Right atrium auricular region (tissue), 2 donors: ENCODE measurements at regions not wholly inside any gene's neighbourhood (a gene's known extent, or its start where the extent isn't known, plus 50 kb on each side); places are given as distances from the start of the nearest gene placed in this dataset.

Experiments
- DNase-seq: peaks from one replicate; pipeline ENCODE4 v3.0.0-alpha.2; 2019; ENCODE audit warnings: low spot score
- H3K27ac ChIP-seq, 2 donors: fragments of 200-600 bp; sonication (generic); 1 replicate in 1 of 2; 2 replicates in 1 of 2; pipeline ENCODE4 v1.5.1; 2016 to 2019
- H3K27me3 ChIP-seq, 2 donors: fragments of 200-600 bp; sonication (generic); one replicate each; pipeline versions ENCODE4 v1.5.1 to v1.6.0; 2017 to 2019
- H3K36me3 ChIP-seq: fragments of 200-600 bp; sonication (generic); one replicate; pipeline ENCODE4 v1.5.1; 2016
- H3K4me1 ChIP-seq, 2 donors: fragments of 200-600 bp; sonication (generic); one replicate each; pipeline versions ENCODE4 v1.5.1 to v1.6.0; 2017 to 2019
- H3K4me3 ChIP-seq, 2 donors: fragments of 200-600 bp; sonication (generic); 1 replicate in 1 of 2; 2 replicates in 1 of 2; pipeline ENCODE4 v1.5.1; 2017 to 2019; ENCODE audit warnings: mild to moderate bottlenecking in 1 of 2, moderate library complexity in 1 of 2
- H3K9me3 ChIP-seq, 2 donors: fragments of 200-600 bp; sonication (generic); one replicate each; pipeline ENCODE4 v1.5.1; 2019
- TF ChIP-seq, protein P1 (sequence below), 2 donors: fragments of 200-600 bp; sonication (generic); IDR thresholded peaks; one replicate each; pipeline ENCODE4 v1.5.1; 2019; ENCODE audit warnings: antibody characterized with exemption in 2 of 2

DNA sequence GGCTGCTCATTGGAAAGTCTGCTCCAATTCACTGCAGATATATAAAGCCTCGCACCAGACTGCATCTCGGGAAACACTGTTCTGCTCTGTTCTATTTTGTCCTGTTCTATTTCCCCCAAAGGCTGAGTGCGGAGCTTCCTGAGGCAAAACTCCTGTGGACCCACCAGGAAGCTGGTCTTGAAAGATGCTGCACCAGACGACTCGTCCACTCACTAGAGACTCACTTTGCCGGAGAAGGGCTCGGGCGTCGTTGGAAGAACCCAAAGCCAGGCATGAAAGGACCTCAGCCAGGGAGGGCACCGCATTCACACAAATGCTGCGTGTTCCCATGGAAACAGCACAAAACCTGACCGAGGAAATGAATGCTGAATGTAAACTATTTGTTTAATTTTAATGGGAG, 331.2 kb upstream of the SFSWAP start:
- TF ChIP-seq, protein P1, sequence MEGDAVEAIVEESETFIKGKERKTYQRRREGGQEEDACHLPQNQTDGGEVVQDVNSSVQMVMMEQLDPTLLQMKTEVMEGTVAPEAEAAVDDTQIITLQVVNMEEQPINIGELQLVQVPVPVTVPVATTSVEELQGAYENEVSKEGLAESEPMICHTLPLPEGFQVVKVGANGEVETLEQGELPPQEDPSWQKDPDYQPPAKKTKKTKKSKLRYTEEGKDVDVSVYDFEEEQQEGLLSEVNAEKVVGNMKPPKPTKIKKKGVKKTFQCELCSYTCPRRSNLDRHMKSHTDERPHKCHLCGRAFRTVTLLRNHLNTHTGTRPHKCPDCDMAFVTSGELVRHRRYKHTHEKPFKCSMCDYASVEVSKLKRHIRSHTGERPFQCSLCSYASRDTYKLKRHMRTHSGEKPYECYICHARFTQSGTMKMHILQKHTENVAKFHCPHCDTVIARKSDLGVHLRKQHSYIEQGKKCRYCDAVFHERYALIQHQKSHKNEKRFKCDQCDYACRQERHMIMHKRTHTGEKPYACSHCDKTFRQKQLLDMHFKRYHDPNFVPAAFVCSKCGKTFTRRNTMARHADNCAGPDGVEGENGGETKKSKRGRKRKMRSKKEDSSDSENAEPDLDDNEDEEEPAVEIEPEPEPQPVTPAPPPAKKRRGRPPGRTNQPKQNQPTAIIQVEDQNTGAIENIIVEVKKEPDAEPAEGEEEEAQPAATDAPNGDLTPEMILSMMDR (IDR thresholded peaks at IDR 0.05), result no peak
- peaks cover 0 to 4% of the 10 kb centered on the region in 2 donors for H3K27me3 ChIP-seq
- H3K36me3 ChIP-seq, result no peaks in the 10 kb centered on the region
- no peaks in the 10 kb centered on the region for H3K9me3 ChIP-seq
- H3K4me1 ChIP-seq, result no peaks in the 10 kb centered on the region
- DNase-seq, result no peak
- no peak overlapping the region for H3K4me3 ChIP-seq
- H3K27ac ChIP-seq, result no peak overlapping the region

DNA sequence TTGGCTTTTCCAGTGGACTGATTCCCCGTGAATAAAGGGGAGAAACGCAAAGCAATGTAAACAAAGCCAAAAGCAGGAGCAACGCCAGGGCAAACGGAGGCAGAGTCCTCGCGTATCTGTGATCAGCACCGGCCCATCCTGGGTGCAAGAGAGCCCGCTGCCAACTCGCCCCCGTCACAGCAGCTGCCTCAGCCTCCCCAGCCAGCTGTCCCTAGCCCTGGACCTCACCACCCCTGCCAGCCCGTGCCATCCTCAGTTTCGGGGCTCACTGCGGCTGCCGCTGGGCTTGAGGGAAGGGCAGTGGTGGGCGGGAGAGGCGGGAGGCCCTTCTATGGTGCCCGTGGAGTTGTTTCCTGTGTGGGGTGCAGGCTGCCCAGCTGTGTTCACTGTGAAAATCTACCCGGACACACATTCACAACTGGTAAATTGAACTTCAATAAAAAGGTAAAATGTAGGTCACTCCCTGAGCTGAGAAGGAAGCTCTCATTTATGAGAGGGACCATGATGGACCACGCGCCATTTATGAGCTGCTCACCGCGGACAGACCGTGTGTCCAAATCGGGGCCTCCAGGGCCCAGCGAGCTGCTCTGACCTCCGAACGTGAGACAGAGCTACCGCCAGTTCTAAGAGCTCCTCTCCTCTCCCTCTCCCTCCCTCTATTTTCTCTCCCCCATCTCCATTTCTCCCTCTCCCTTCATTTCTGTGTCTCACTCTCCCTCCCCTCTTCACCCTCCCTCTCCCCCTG, 330.5 kb upstream of the SFSWAP start:
- peaks cover 0 to 4% of the 10 kb centered on the region in 2 donors for H3K27me3 ChIP-seq
- DNase-seq, result no peak
- H3K27ac ChIP-seq, result no peak overlapping the region
- TF ChIP-seq, protein P1 (IDR thresholded peaks at IDR 0.05), result no peak
- no peaks in the 10 kb centered on the region for H3K36me3 ChIP-seq
- H3K4me3 ChIP-seq, result no peak overlapping the region
- no peaks in the 10 kb centered on the region for H3K9me3 ChIP-seq
- H3K4me1 ChIP-seq, result no peaks in the 10 kb centered on the region

DNA sequence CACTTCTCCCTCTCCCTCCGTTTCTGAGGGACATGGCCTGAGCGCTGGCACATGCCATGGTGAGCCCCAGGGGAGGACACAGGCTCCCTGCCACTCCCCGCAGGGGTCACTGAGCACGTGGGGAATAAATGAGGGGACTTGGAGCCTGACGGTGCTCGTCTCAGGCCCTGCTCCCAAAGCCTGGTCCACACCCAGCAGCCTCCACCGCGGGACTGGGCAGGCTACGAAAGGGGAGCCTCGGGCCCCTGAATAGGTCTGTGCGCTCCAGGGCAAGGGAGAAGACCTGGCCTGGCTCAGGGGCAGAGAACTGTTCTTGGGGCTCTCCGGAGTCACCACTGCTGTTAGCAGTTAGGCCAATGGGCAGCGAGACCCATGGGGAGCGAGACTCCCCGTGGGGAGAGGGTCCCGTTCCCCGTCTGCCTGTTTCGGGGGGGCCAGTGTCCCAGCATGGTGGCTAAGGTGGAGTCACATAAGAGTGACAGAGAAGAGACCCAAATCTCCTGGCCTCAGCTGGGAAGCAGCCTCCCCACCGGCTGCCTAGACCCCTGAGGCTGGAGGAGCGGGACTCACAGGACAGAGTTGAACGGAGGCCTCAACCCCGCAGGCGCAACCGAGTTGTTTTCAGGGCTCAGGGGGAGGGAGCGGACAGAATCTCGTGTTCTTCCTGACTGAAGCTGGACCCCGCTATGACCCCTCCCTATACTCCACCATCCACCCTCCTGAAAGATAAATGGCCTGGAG, 329.8 kb upstream of the SFSWAP start:
- no peaks in the 10 kb centered on the region for H3K4me1 ChIP-seq
- peaks cover 0 to 4% of the 10 kb centered on the region in 2 donors for H3K27me3 ChIP-seq
- H3K4me3 ChIP-seq, result no peak overlapping the region
- no peak overlapping the region for H3K27ac ChIP-seq
- H3K9me3 ChIP-seq, result no peaks in the 10 kb centered on the region
- DNase-seq, result no peak
- TF ChIP-seq, protein P1 (IDR thresholded peaks at IDR 0.05), result no peak
- H3K36me3 ChIP-seq, result no peaks in the 10 kb centered on the region

DNA sequence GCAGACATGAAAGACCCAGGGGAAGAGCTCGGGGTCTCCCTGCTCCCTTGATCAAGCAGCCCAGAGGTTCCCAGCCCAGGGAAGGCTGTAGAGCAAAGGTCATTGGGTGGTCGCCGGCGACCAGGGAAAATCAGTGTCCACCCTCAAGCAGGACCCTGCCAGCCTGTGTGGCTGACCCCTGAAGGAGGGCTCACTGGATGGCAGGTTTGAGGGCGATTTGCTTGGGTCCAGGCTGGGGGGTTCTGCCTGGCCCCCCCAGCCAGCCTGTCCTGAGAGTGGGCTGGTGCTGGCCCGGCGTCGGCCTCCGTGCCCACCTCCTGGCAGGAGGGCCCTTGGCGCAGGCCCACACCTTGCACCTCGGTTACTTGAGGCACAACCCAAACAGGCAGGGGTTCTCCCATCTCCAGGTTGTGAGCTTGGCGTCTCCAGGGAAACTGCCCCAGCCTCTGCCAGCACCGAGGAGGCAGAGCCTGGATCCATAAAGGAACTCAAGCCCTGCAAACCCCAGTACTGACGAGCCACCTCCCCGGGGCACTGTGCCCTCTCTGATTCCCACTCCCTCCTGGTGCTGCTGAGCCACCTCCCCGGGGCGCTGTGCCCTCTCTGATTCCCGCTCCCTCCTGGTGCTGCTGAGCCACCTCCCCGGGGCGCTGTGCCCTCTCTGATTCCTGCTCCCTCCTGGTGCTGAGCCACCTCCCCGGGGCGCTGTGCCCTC, 329.0 kb upstream of the SFSWAP start:
- TF ChIP-seq, protein P1 (IDR thresholded peaks at IDR 0.05), result no peak
- Histone ChIP-seq H3K9me3 (no peaks in the 10 kb centered on the region), H3K4me1 (no peaks in the 10 kb centered on the region), H3K27me3 (peaks cover 0 to 4% of the 10 kb centered on the region in 2 donors), H3K4me3 (no peak overlapping the region), H3K27ac (no peak overlapping the region), H3K36me3 (no peaks in the 10 kb centered on the region)
- DNase-seq, result no peak

DNA sequence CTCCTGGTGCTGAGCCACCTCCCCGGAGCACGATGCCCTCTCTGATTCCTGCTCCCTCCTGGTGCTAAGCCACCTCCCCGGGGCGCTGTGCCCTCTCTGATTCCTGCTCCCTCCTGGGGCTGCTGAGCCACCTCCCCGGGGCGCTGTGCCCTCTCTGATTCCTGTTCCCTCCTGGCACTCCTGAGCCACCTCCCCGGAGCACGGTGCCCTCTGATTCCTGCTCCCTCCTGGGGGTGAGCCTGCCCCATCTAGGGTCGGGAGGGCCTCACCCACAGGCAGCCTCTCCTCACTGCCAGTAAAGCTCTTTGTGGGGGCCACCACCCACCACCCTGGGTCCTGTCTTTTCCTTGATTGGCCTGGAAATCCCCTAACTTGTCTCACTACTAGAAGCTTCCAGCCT, 327.6 kb upstream of the SFSWAP start:
- Histone ChIP-seq H3K36me3 (no peaks in the 10 kb centered on the region), H3K4me3 (no peak overlapping the region), H3K27me3 (peaks cover 0 to 4% of the 10 kb centered on the region in 2 donors), H3K4me1 (no peaks in the 10 kb centered on the region), H3K27ac (no peak overlapping the region), H3K9me3 (no peaks in the 10 kb centered on the region)
- DNase-seq, result no peak
- TF ChIP-seq, protein P1 (IDR thresholded peaks at IDR 0.05), result no peak
